GM23338 (cell line): ENCODE measurements at regions not wholly inside any gene's neighbourhood (a gene's known extent, or its start where the extent isn't known, plus 50 kb on each side); places are given as distances from the start of the nearest gene placed in this dataset.

ENCODE experiments used
- CREB1 ChIP-seq: fragments of 250-450 bp; sonication (Bioruptor Pico); IDR thresholded peaks from 2 replicates; pipeline ENCODE4 v1.5.0; 2020; ENCODE audit warnings: low read depth, mild to moderate bottlenecking, moderate library complexity
- EZH2 ChIP-seq: fragments of 200-600 bp; sonication (generic); IDR thresholded peaks from one replicate; pipeline ENCODE4 v1.8.0; 2017; ENCODE audit warnings: antibody characterized with exemption, mild to moderate bottlenecking, low read depth; ENCODE audit not compliant: unreplicated experiment
- EZH2phosphoT487 ChIP-seq: fragments of 200-600 bp; sonication (generic); IDR thresholded peaks from one replicate; pipeline ENCODE4 v1.8.1; 2018; ENCODE audit warnings: antibody characterized with exemption; ENCODE audit not compliant: unreplicated experiment
- JUNB ChIP-seq: IDR thresholded peaks from one replicate; pipeline ENCODE4 v1.6.1; 2016; ENCODE audit warnings: antibody characterized with exemption; ENCODE audit not compliant: unreplicated experiment
- NANOG ChIP-seq: IDR thresholded peaks from 2 replicates; pipeline ENCODE4 v1.6.1; 2016; ENCODE audit warnings: antibody characterized with exemption, borderline replicate concordance
- POLR2AphosphoS5 ChIP-seq: IDR thresholded peaks from 2 replicates; pipeline ENCODE4 v1.6.1; 2016; ENCODE audit warnings: antibody characterized with exemption, low read depth
- REST ChIP-seq: IDR thresholded peaks from one replicate; pipeline ENCODE4 v1.6.1; 2018; ENCODE audit warnings: antibody characterized with exemption; ENCODE audit not compliant: unreplicated experiment
- STAT1 ChIP-seq: IDR thresholded peaks from one replicate; pipeline ENCODE4 v1.6.1; 2016; ENCODE audit warnings: antibody characterized with exemption; ENCODE audit not compliant: unreplicated experiment
- ZNF114 ChIP-seq: fragments of 250-450 bp; sonication (Bioruptor Pico); IDR thresholded peaks from 2 replicates; pipeline ENCODE4 v1.5.0; 2020; ENCODE audit warnings: mild to moderate bottlenecking, moderate library complexity
- ZNF462 ChIP-seq: fragments of 250-450 bp; sonication (Bioruptor Pico); IDR thresholded peaks from 2 replicates; pipeline ENCODE4 v1.5.0; 2020; ENCODE audit warnings: mild to moderate bottlenecking, moderate library complexity

- TF ChIP-seq ZNF462 (CRISPR knock-in tag) (no peak), JUNB (no peak), REST (no peak), STAT1 (no peak), CREB1 (CRISPR knock-in tag) (no peak), POLR2AphosphoS5 (no peak), EZH2 (no peak), ZNF114 (no peak), NANOG (no peak), EZH2phosphoT487 (no peak)
Observed at GRCh38 chr7:50185208-50185607, 92.2 kb upstream of the ZPBP start (continued).
